PFSK-1 (cell line): ENCODE measurements at regions not wholly inside any gene's neighbourhood (a gene's known extent, or its start where the extent isn't known, plus 50 kb on each side); places are given as distances from the start of the nearest gene placed in this dataset.

Experiments
- POLR2AphosphoS5 ChIP-seq: IDR thresholded peaks from 2 replicates; pipeline ENCODE4 v1.6.1; 2012; ENCODE audit warnings: low read depth, mild to moderate bottlenecking, control low read depth, low read length, moderate library complexity
- TAF1 ChIP-seq: IDR thresholded peaks from 2 replicates; pipeline ENCODE4 v1.6.1; 2012; ENCODE audit warnings: low read length, control low read depth, borderline replicate concordance; ENCODE audit not compliant: insufficient read depth

- TF ChIP-seq POLR2AphosphoS5 (no peak), TAF1 (no peak)
These were observed 850.3 kb downstream of the DSC3 start for GRCh38 chr18:30192216-30192615.
